Fibroblast of lung (primary cell): ENCODE measurements at regions not wholly inside any gene's neighbourhood (a gene's known extent, or its start where the extent isn't known, plus 50 kb on each side); places are given as distances from the start of the nearest gene placed in this dataset.

Source experiments
- DNase-seq, 2 donors: peaks; one replicate each; pipeline versions ENCODE4 v3.0.0 to v3.0.0-alpha.2; 2010; ENCODE audit warnings: low read depth in 2 of 2
- H2AFZ ChIP-seq: 2 replicates; pipeline ENCODE4 v1.5.1; 2012; ENCODE audit warnings: low read length, control low read depth, inconsistent platforms
- H3K27ac ChIP-seq: 2 replicates; pipeline ENCODE4 v1.5.1; 2011; ENCODE audit warnings: low read length, control low read depth; ENCODE audit not compliant: insufficient read depth
- H3K27me3 ChIP-seq: 2 replicates; pipeline ENCODE4 v1.5.1; 2011; ENCODE audit warnings: mild to moderate bottlenecking, low read length; ENCODE audit not compliant: control insufficient read depth, insufficient read depth
- H3K36me3 ChIP-seq: 2 replicates; pipeline ENCODE4 v1.5.1; 2011; ENCODE audit warnings: low read length; ENCODE audit not compliant: control insufficient read depth, insufficient read depth
- H3K4me1 ChIP-seq: 2 replicates; pipeline ENCODE4 v1.5.1; 2011; ENCODE audit warnings: low read length; ENCODE audit not compliant: control insufficient read depth, insufficient read depth; ENCODE audit errors: extremely low read depth
- H3K4me2 ChIP-seq: 2 replicates; pipeline ENCODE4 v1.5.1; 2011; ENCODE audit warnings: low read length, control low read depth; ENCODE audit not compliant: insufficient read depth; ENCODE audit errors: extremely low read depth
- H3K4me3 ChIP-seq, 4 experiments: fragments of 200-600 bp in 1 of 4; sonication (generic) in 1 of 4; replicated peaks in 1 of 4; 2 replicates each; pipeline ENCODE4 v1.5.1; 2011 to 2016; ENCODE audit warnings: low read length in 4 of 4, low read depth in 3 of 4, mild to moderate bottlenecking in 3 of 4, control low read depth in 2 of 4, inconsistent platforms in 1 of 4, mixed read lengths in 1 of 4; ENCODE audit not compliant: insufficient read depth in 1 of 4; ENCODE audit errors: control extremely low read depth in 1 of 4
- H3K79me2 ChIP-seq: 2 replicates; pipeline ENCODE4 v1.5.1; 2012; ENCODE audit warnings: mild to moderate bottlenecking, low read length, inconsistent platforms; ENCODE audit not compliant: control insufficient read depth, insufficient read depth
- H3K9ac ChIP-seq: 2 replicates; pipeline ENCODE4 v1.5.1; 2011; ENCODE audit warnings: mild to moderate bottlenecking, low read length, control low read depth; ENCODE audit not compliant: insufficient read depth
- H3K9me3 ChIP-seq: 2 replicates; pipeline ENCODE4 v1.5.1; 2012; ENCODE audit warnings: low read depth, low read length; ENCODE audit not compliant: control insufficient read depth, insufficient read depth
- H4K20me1 ChIP-seq: 2 replicates; pipeline ENCODE4 v1.5.1; 2011; ENCODE audit warnings: low read length; ENCODE audit not compliant: control insufficient read depth, insufficient read depth; ENCODE audit errors: extremely low read depth
- CTCF ChIP-seq, 2 donors: IDR thresholded peaks in 1 of 2; conservative IDR thresholded peaks in 1 of 2; 1 replicate in 1 of 2; 2 replicates in 1 of 2; pipeline ENCODE4 v1.5.1; 2011 to 2012; ENCODE audit warnings: low read length in 2 of 2, control low read depth in 1 of 2, inconsistent platforms in 1 of 2, low read depth in 1 of 2, mild to moderate bottlenecking in 1 of 2
- EZH2 ChIP-seq: IDR thresholded peaks from 2 replicates; pipeline ENCODE4 v1.5.1; 2012; ENCODE audit warnings: low read length, control low read depth, mild to moderate bottlenecking; ENCODE audit errors: missing control alignments

- TF ChIP-seq CTCF (conservative IDR thresholded peaks at IDR 0.05 in 1 of 2, IDR thresholded peaks at IDR 0.05 in 1 of 2; ENCODE audit: low read depth in 1 of 2, low read length in 2 of 2) (no peak), EZH2 (no peak)
- H3K9ac ChIP-seq: no peak overlapping the region
- no peak overlapping the region for H3K27ac ChIP-seq
- DNase-seq: no peak
- no peaks in the 10 kb centered on the region for H3K27me3 ChIP-seq
- peaks cover 9% of the 10 kb centered on the region for H3K4me1 ChIP-seq
- no peak overlapping the region for H3K4me3 ChIP-seq
- no peak overlapping the region for H2AFZ ChIP-seq
- H3K36me3 ChIP-seq: no peaks in the 10 kb centered on the region
- no peaks in the 10 kb centered on the region for H3K9me3 ChIP-seq
- no peaks in the 10 kb centered on the region for H4K20me1 ChIP-seq
- H3K4me2 ChIP-seq: no peak overlapping the region
- H3K79me2 ChIP-seq: no peaks in the 10 kb centered on the region
Measured at GRCh38 chr9:95756101-95756500, 119.4 kb upstream of the ERCC6L2 start.

GRCh38 chr9:95755421-95755730 is 120.1 kb upstream of the ERCC6L2 start:
- Histone ChIP-seq H3K4me2 (no peak overlapping the region), H3K79me2 (no peaks in the 10 kb centered on the region), H3K27ac (no peak overlapping the region), H3K9me3 (no peaks in the 10 kb centered on the region), H4K20me1 (no peaks in the 10 kb centered on the region), H3K4me3 (no peak overlapping the region), H3K4me1 (peaks cover 9% of the 10 kb centered on the region), H2AFZ (no peak overlapping the region), H3K9ac (no peak overlapping the region), H3K36me3 (no peaks in the 10 kb centered on the region), H3K27me3 (no peaks in the 10 kb centered on the region)
- no peak for DNase-seq
- TF ChIP-seq EZH2: no peak
- no peak for TF ChIP-seq CTCF (conservative IDR thresholded peaks at IDR 0.05 in 1 of 2, IDR thresholded peaks at IDR 0.05 in 1 of 2; ENCODE audit: low read depth in 1 of 2, low read length in 2 of 2)

- Histone ChIP-seq H3K4me1 (peaks cover 9% of the 10 kb centered on the region), H3K9me3 (no peaks in the 10 kb centered on the region), H4K20me1 (no peaks in the 10 kb centered on the region), H2AFZ (no peak overlapping the region), H3K27ac (no peak overlapping the region), H3K4me2 (no peak overlapping the region), H3K36me3 (no peaks in the 10 kb centered on the region), H3K79me2 (no peaks in the 10 kb centered on the region), H3K4me3 (no peak overlapping the region), H3K27me3 (no peaks in the 10 kb centered on the region), H3K9ac (no peak overlapping the region)
- no peak for DNase-seq
- no peak for TF ChIP-seq EZH2
- TF ChIP-seq CTCF (conservative IDR thresholded peaks at IDR 0.05 in 1 of 2, IDR thresholded peaks at IDR 0.05 in 1 of 2; ENCODE audit: low read depth in 1 of 2, low read length in 2 of 2): no peak
Measured at GRCh38 chr9:95754533-95755420, 120.7 kb upstream of the ERCC6L2 start.
